ENCODE measurements at regions not wholly inside any gene's neighbourhood (a gene's known extent, or its start where the extent isn't known, plus 50 kb on each side); places are given as distances from the start of the nearest gene placed in this dataset.

DNA sequence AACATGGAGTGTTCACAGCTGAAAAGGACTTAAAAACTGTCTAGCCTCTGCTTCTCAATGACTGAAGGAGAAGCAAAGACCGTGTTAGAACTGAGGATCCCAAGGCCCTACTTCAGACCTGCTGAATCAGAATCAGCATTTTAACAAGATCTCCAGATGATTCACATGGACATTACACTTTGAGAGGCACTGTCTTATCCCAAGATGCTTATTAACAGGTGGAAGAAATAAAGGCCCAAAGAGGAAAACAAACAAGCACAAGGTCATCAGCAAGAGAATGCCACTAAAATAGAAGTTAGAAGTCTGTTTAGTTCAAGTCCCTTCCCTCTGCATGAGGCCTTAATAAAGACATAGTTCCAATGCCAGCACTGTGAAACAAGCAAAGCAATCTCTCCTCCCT lies 191.4 kb upstream of the BCL6 start:
- H3K4me3 ChIP-seq (ENCODE audit: low read depth in 1 of 2, low read length in 2 of 2): no peak overlapping the region
- H3K27ac ChIP-seq (ENCODE audit: low read depth, low read length): no peak overlapping the region
- H3K9ac ChIP-seq (ENCODE audit: low read depth in 1 of 2, low read length in 2 of 2): no peak overlapping the region
- H3K4me1 ChIP-seq (ENCODE audit: control insufficient read depth in 1 of 2, insufficient read depth in 2 of 2, low read length in 2 of 2): no peaks in the 10 kb centered on the region
- H3K27me3 ChIP-seq (ENCODE audit: control insufficient read depth in 1 of 2, insufficient read depth in 2 of 2, low read length in 2 of 2): peaks cover 0 to 3% of the 10 kb centered on the region in 2 donors
- H3K9me3 ChIP-seq (ENCODE audit: control insufficient read depth in 1 of 2, low read length in 2 of 2): no peaks in the 10 kb centered on the region
- no peaks in the 10 kb centered on the region for H3K36me3 ChIP-seq (ENCODE audit: control insufficient read depth in 1 of 2, insufficient read depth in 2 of 2, low read length in 2 of 2)

- no peak overlapping the region for H3K27ac ChIP-seq (ENCODE audit: low read depth, low read length)
Observed at GRCh38 chr3:187939891-187940290, 194.6 kb upstream of the BCL6 start.

GRCh38 chr3:187941135-187941847 lies 196.0 kb upstream of the BCL6 start:
- Histone ChIP-seq H3K4me3 (ENCODE audit: low read depth in 1 of 2, low read length in 2 of 2) (no peak overlapping the region), H3K27ac (ENCODE audit: low read depth, low read length) (no peak overlapping the region)

More at GRCh38 chr3:187939891-187940290, 194.6 kb upstream of the BCL6 start:
- H3K4me1 ChIP-seq (ENCODE audit: control insufficient read depth in 1 of 2, insufficient read depth in 2 of 2, low read length in 2 of 2): no peaks in the 10 kb centered on the region
- H3K36me3 ChIP-seq (ENCODE audit: control insufficient read depth in 1 of 2, insufficient read depth in 2 of 2, low read length in 2 of 2): no peaks in the 10 kb centered on the region
- H3K9ac ChIP-seq (ENCODE audit: low read depth in 1 of 2, low read length in 2 of 2): no peak overlapping the region
- H3K9me3 ChIP-seq (ENCODE audit: control insufficient read depth in 1 of 2, low read length in 2 of 2): no peaks in the 10 kb centered on the region
- H3K4me3 ChIP-seq (ENCODE audit: low read depth in 1 of 2, low read length in 2 of 2): no peak overlapping the region
- H3K27me3 ChIP-seq (ENCODE audit: control insufficient read depth in 1 of 2, insufficient read depth in 2 of 2, low read length in 2 of 2): peaks cover 0 to 3% of the 10 kb centered on the region in 2 donors

DNA sequence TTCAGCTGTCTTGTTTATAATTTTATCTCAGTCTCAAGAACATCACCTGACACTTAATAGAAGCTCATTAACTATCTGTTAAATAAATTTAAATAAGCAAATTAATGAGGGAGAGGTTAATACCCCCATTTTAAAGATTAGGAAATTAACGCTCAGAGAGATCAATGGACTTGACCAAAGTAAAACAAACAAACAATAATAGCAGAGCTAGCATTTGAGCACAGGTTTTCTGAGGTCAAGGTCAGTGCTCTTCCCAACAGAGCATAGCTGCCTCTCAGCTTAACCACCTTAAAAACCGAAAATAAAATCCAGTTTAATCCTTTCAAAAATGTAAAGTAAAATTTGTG lies 196.6 kb upstream of the BCL6 start:
- Histone ChIP-seq H3K9me3 (ENCODE audit: control insufficient read depth in 1 of 2, low read length in 2 of 2) (no peaks in the 10 kb centered on the region), H3K27ac (ENCODE audit: low read depth, low read length) (no peak overlapping the region), H3K27me3 (ENCODE audit: control insufficient read depth in 1 of 2, insufficient read depth in 2 of 2, low read length in 2 of 2) (peaks cover 0 to 3% of the 10 kb centered on the region in 2 donors), H3K36me3 (ENCODE audit: control insufficient read depth in 1 of 2, insufficient read depth in 2 of 2, low read length in 2 of 2) (no peaks in the 10 kb centered on the region), H3K4me3 (ENCODE audit: low read depth in 1 of 2, low read length in 2 of 2) (no peak overlapping the region), H3K9ac (ENCODE audit: low read depth in 1 of 2, low read length in 2 of 2) (no peak overlapping the region), H3K4me1 (ENCODE audit: control insufficient read depth in 1 of 2, insufficient read depth in 2 of 2, low read length in 2 of 2) (no peaks in the 10 kb centered on the region)

More at GRCh38 chr3:187941135-187941847, 196.0 kb upstream of the BCL6 start:
- Histone ChIP-seq H3K27me3 (ENCODE audit: control insufficient read depth in 1 of 2, insufficient read depth in 2 of 2, low read length in 2 of 2) (peaks cover 0 to 3% of the 10 kb centered on the region in 2 donors), H3K9me3 (ENCODE audit: control insufficient read depth in 1 of 2, low read length in 2 of 2) (no peaks in the 10 kb centered on the region), H3K9ac (ENCODE audit: low read depth in 1 of 2, low read length in 2 of 2) (no peak overlapping the region), H3K36me3 (ENCODE audit: control insufficient read depth in 1 of 2, insufficient read depth in 2 of 2, low read length in 2 of 2) (no peaks in the 10 kb centered on the region), H3K4me1 (ENCODE audit: control insufficient read depth in 1 of 2, insufficient read depth in 2 of 2, low read length in 2 of 2) (no peaks in the 10 kb centered on the region)

GRCh38 chr3:187942658-187943241 lies 197.5 kb upstream of the BCL6 start:
- Histone ChIP-seq H3K27me3 (ENCODE audit: control insufficient read depth in 1 of 2, insufficient read depth in 2 of 2, low read length in 2 of 2) (peaks cover 0 to 3% of the 10 kb centered on the region in 2 donors), H3K4me1 (ENCODE audit: control insufficient read depth in 1 of 2, insufficient read depth in 2 of 2, low read length in 2 of 2) (no peaks in the 10 kb centered on the region), H3K9ac (ENCODE audit: low read depth in 1 of 2, low read length in 2 of 2) (no peak overlapping the region), H3K36me3 (ENCODE audit: control insufficient read depth in 1 of 2, insufficient read depth in 2 of 2, low read length in 2 of 2) (no peaks in the 10 kb centered on the region), H3K4me3 (ENCODE audit: low read depth in 1 of 2, low read length in 2 of 2) (no peak overlapping the region), H3K27ac (ENCODE audit: low read depth, low read length) (no peak overlapping the region), H3K9me3 (ENCODE audit: control insufficient read depth in 1 of 2, low read length in 2 of 2) (no peaks in the 10 kb centered on the region)

- Histone ChIP-seq H3K27ac (ENCODE audit: low read depth, low read length) (no peak overlapping the region), H3K9ac (ENCODE audit: low read depth in 1 of 2, low read length in 2 of 2) (no peak overlapping the region), H3K4me3 (ENCODE audit: low read depth in 1 of 2, low read length in 2 of 2) (no peak overlapping the region), H3K4me1 (ENCODE audit: control insufficient read depth in 1 of 2, insufficient read depth in 2 of 2, low read length in 2 of 2) (no peaks in the 10 kb centered on the region), H3K9me3 (ENCODE audit: control insufficient read depth in 1 of 2, low read length in 2 of 2) (no peaks in the 10 kb centered on the region), H3K27me3 (ENCODE audit: control insufficient read depth in 1 of 2, insufficient read depth in 2 of 2, low read length in 2 of 2) (peaks cover 0 to 3% of the 10 kb centered on the region in 2 donors), H3K36me3 (ENCODE audit: control insufficient read depth in 1 of 2, insufficient read depth in 2 of 2, low read length in 2 of 2) (no peaks in the 10 kb centered on the region)
Observed at GRCh38 chr3:187943677-187944389, 198.6 kb upstream of the BCL6 start.

GRCh38 chr3:187944390-187945179 lies 199.3 kb upstream of the BCL6 start:
- Histone ChIP-seq H3K9ac (ENCODE audit: low read depth in 1 of 2, low read length in 2 of 2) (no peak overlapping the region), H3K27ac (ENCODE audit: low read depth, low read length) (no peak overlapping the region), H3K9me3 (ENCODE audit: control insufficient read depth in 1 of 2, low read length in 2 of 2) (no peaks in the 10 kb centered on the region), H3K36me3 (ENCODE audit: control insufficient read depth in 1 of 2, insufficient read depth in 2 of 2, low read length in 2 of 2) (no peaks in the 10 kb centered on the region), H3K4me3 (ENCODE audit: low read depth in 1 of 2, low read length in 2 of 2) (no peak overlapping the region), H3K4me1 (ENCODE audit: control insufficient read depth in 1 of 2, insufficient read depth in 2 of 2, low read length in 2 of 2) (no peaks in the 10 kb centered on the region), H3K27me3 (ENCODE audit: control insufficient read depth in 1 of 2, insufficient read depth in 2 of 2, low read length in 2 of 2) (peaks cover 0 to 3% of the 10 kb centered on the region in 2 donors)

- Histone ChIP-seq H3K9ac (ENCODE audit: low read depth in 1 of 2, low read length in 2 of 2) (no peak overlapping the region), H3K27ac (ENCODE audit: low read depth, low read length) (no peak overlapping the region), H3K27me3 (ENCODE audit: control insufficient read depth in 1 of 2, insufficient read depth in 2 of 2, low read length in 2 of 2) (peaks cover 0 to 3% of the 10 kb centered on the region in 2 donors), H3K4me3 (ENCODE audit: low read depth in 1 of 2, low read length in 2 of 2) (no peak overlapping the region), H3K36me3 (ENCODE audit: control insufficient read depth in 1 of 2, insufficient read depth in 2 of 2, low read length in 2 of 2) (no peaks in the 10 kb centered on the region), H3K4me1 (ENCODE audit: control insufficient read depth in 1 of 2, insufficient read depth in 2 of 2, low read length in 2 of 2) (no peaks in the 10 kb centered on the region), H3K9me3 (ENCODE audit: control insufficient read depth in 1 of 2, low read length in 2 of 2) (no peaks in the 10 kb centered on the region)
Observed at GRCh38 chr3:187945374-187945773, 200.1 kb upstream of the BCL6 start.

- Histone ChIP-seq H3K27ac (ENCODE audit: low read depth, low read length) (no peak overlapping the region), H3K4me1 (ENCODE audit: control insufficient read depth in 1 of 2, insufficient read depth in 2 of 2, low read length in 2 of 2) (peaks cover 0 to under 1% of the 10 kb centered on the region in 2 donors)
Observed at GRCh38 chr3:187946163-187946691, 201.0 kb upstream of the BCL6 start.

More at GRCh38 chr3:187946163-187946691, 201.0 kb upstream of the BCL6 start:
- no peak overlapping the region for H3K4me3 ChIP-seq (ENCODE audit: low read depth in 1 of 2, low read length in 2 of 2)
- H3K9ac ChIP-seq (ENCODE audit: low read depth in 1 of 2, low read length in 2 of 2): no peak overlapping the region
- H3K9me3 ChIP-seq (ENCODE audit: control insufficient read depth in 1 of 2, low read length in 2 of 2): no peaks in the 10 kb centered on the region
- peaks cover 0 to 2% of the 10 kb centered on the region in 2 donors for H3K27me3 ChIP-seq (ENCODE audit: control insufficient read depth in 1 of 2, insufficient read depth in 2 of 2, low read length in 2 of 2)
- H3K36me3 ChIP-seq (ENCODE audit: control insufficient read depth in 1 of 2, insufficient read depth in 2 of 2, low read length in 2 of 2): no peaks in the 10 kb centered on the region
